HG02884 (cell line): ENCODE measurements at regions not wholly inside any gene's neighbourhood (a gene's known extent, or its start where the extent isn't known, plus 50 kb on each side); places are given as distances from the start of the nearest gene placed in this dataset.

Experiments
- ATAC-seq: cut with Tn5 transposase; IDR thresholded peaks from one replicate; pipeline ENCODE4 v1.9.1; 2021; ENCODE audit warnings: mild to moderate bottlenecking, moderate library complexity; ENCODE audit not compliant: unreplicated experiment

GRCh38 chr13:76715075-76715474 is 171.1 kb downstream of the KCTD12 start:
- ATAC-seq, result no peak

- ATAC-seq, result no peak
Observed at GRCh38 chr13:76713280-76713679, 172.9 kb downstream of the KCTD12 start.

- ATAC-seq, result no peak
Observed at GRCh38 chr13:76711550-76712182, 174.5 kb downstream of the KCTD12 start.

GRCh38 chr13:76709851-76710250 is 176.4 kb downstream of the KCTD12 start:
- ATAC-seq, result no peak

- no peak for ATAC-seq
Observed at GRCh38 chr13:76708138-76708688, 178.0 kb downstream of the KCTD12 start.

GRCh38 chr13:76707360-76707759 is 178.8 kb downstream of the KCTD12 start:
- ATAC-seq, result no peak

GRCh38 chr13:76703621-76704288 is 182.4 kb downstream of the KCTD12 start:
- ATAC-seq, result no peak

- no peak for ATAC-seq
Observed at GRCh38 chr13:76703216-76703615, 183.0 kb downstream of the KCTD12 start.

- no peak for ATAC-seq
Observed at GRCh38 chr13:76697288-76697687, 188.9 kb downstream of the KCTD12 start.

GRCh38 chr13:76696370-76696769 is 189.8 kb downstream of the KCTD12 start:
- no peak for ATAC-seq

- no peak for ATAC-seq
Observed at GRCh38 chr13:76693086-76693485, 193.1 kb downstream of the KCTD12 start.

- no peak for ATAC-seq
Observed at GRCh38 chr13:76692346-76692745, 193.9 kb downstream of the KCTD12 start.

GRCh38 chr13:76690611-76691010 is 195.6 kb downstream of the KCTD12 start:
- ATAC-seq, result no peak

- ATAC-seq, result no peak
Observed at GRCh38 chr13:76687467-76687866, 198.7 kb downstream of the KCTD12 start.

GRCh38 chr13:76685938-76686337 is 200.3 kb downstream of the KCTD12 start:
- ATAC-seq, result no peak

- no peak for ATAC-seq
Observed at GRCh38 chr13:76684336-76684735, 201.9 kb downstream of the KCTD12 start.

- no peak for ATAC-seq
Observed at GRCh38 chr13:76683854-76684253, 202.4 kb downstream of the KCTD12 start.

- ATAC-seq, result no peak
Observed at GRCh38 chr13:76683168-76683567, 203.0 kb downstream of the KCTD12 start.

- ATAC-seq, result no peak
Observed at GRCh38 chr13:76680112-76680511, 206.1 kb downstream of the KCTD12 start.

GRCh38 chr13:76677043-76677442 is 209.2 kb downstream of the KCTD12 start:
- ATAC-seq, result no peak

- ATAC-seq, result no peak
Observed at GRCh38 chr13:76672420-76672819, 213.8 kb downstream of the KCTD12 start.

- ATAC-seq, result no peak
Observed at GRCh38 chr13:76668716-76669115, 217.5 kb downstream of the KCTD12 start.
